Brain microvascular endothelial cell (primary cell): ENCODE measurements at regions not wholly inside any gene's neighbourhood (a gene's known extent, or its start where the extent isn't known, plus 50 kb on each side); places are given as distances from the start of the nearest gene placed in this dataset.

Experiments
- DNase-seq: peaks from one replicate; pipeline ENCODE4 v3.0.0-alpha.2; 2020
- H3K27ac ChIP-seq: fragments of 250-450 bp; sonication (Bioruptor Pico); 2 replicates; pipeline ENCODE4 v1.5.1; 2020; ENCODE audit warnings: mild to moderate bottlenecking, moderate library complexity
- H3K27me3 ChIP-seq: fragments of 250-450 bp; sonication (Bioruptor Pico); replicated peaks from 2 replicates; pipeline ENCODE4 v1.5.1; 2020; ENCODE audit warnings: mild to moderate bottlenecking
- H3K36me3 ChIP-seq: fragments of 250-450 bp; sonication (Bioruptor Pico); replicated peaks from 2 replicates; pipeline ENCODE4 v1.5.1; 2020; ENCODE audit warnings: mild to moderate bottlenecking
- H3K4me3 ChIP-seq: 2 replicates; pipeline ENCODE4 v1.5.1; 2011; ENCODE audit warnings: low read depth, mild to moderate bottlenecking, control low read depth, low read length, moderate library complexity
- in situ Hi-C: cut with HindIII; loops from 2 replicates; pipeline ENCODE4 v1.10.0; 2017; ENCODE audit warnings: low sequenced_read_pairs, low pct_ligation_motif_present
- TF ChIP-seq, protein P1 (sequence below): IDR thresholded peaks from 2 replicates; pipeline ENCODE4 v1.5.1; 2011; ENCODE audit warnings: low read depth, mild to moderate bottlenecking, moderate library complexity, low read length, control low read depth, inconsistent platforms; ENCODE audit errors: missing control alignments

DNA sequence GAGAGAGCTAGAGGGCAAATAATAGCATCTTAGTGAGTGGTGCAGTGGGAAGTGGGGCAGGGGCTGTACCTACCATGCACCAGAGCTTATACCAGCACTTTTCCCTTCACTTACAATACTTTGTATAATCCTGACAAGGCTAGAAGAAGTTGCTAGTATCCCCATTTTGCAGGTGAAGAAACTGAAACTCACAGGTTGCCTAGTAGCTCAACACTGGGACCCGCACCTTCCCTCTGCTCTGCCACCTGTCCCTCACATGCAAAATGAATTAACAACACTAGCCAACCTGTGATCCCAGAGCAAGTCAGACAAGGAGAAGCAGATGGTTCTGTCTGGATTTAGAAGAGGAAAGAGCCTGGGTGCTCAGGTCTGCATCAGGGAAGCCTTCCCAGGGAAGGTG is 510.4 kb downstream of the BUD13 start:
- H3K4me3 ChIP-seq, result no peak overlapping the region
- no peak for DNase-seq
- H3K27me3 ChIP-seq, result no peaks in the 10 kb centered on the region
- TF ChIP-seq, protein P1, sequence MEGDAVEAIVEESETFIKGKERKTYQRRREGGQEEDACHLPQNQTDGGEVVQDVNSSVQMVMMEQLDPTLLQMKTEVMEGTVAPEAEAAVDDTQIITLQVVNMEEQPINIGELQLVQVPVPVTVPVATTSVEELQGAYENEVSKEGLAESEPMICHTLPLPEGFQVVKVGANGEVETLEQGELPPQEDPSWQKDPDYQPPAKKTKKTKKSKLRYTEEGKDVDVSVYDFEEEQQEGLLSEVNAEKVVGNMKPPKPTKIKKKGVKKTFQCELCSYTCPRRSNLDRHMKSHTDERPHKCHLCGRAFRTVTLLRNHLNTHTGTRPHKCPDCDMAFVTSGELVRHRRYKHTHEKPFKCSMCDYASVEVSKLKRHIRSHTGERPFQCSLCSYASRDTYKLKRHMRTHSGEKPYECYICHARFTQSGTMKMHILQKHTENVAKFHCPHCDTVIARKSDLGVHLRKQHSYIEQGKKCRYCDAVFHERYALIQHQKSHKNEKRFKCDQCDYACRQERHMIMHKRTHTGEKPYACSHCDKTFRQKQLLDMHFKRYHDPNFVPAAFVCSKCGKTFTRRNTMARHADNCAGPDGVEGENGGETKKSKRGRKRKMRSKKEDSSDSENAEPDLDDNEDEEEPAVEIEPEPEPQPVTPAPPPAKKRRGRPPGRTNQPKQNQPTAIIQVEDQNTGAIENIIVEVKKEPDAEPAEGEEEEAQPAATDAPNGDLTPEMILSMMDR, result no peak
- H3K36me3 ChIP-seq, result no peaks in the 10 kb centered on the region
- in situ Hi-C loops, result no loop called here
- H3K27ac ChIP-seq, result no peak overlapping the region

- DNase-seq, result no peak
- TF ChIP-seq, protein P1, result no peak
- H3K4me3 ChIP-seq, result no peak overlapping the region
- H3K36me3 ChIP-seq, result no peaks in the 10 kb centered on the region
- in situ Hi-C loops, result no loop called here
- no peaks in the 10 kb centered on the region for H3K27me3 ChIP-seq
- no peak overlapping the region for H3K27ac ChIP-seq
Observed at GRCh38 chr11:116261606-116262005, 511.2 kb downstream of the BUD13 start.

DNA sequence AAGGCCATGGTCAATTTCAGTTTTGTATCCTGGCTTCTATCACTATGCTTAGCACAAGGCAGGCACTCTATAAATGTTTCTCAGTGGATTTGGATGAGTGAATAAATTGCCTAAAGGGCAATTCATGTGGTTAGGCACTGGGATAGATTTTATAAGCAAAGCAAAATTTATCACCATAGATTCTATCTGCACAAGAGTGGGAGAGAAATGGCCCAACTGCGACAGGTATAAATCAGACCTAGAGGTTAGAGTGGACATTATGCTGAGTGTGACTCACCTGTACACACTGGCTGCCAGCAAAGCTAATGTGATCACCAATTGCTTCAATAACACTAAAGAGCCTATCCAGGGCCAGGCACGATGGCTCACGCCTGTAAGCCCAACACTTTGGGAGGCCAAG is 514.0 kb downstream of the BUD13 start:
- in situ Hi-C loops, result no loop called here
- Histone ChIP-seq H3K4me3 (no peak overlapping the region), H3K27me3 (no peaks in the 10 kb centered on the region), H3K36me3 (no peaks in the 10 kb centered on the region), H3K27ac (no peak overlapping the region)
- DNase-seq, result no peak
- TF ChIP-seq, protein P1, result no peak

DNA sequence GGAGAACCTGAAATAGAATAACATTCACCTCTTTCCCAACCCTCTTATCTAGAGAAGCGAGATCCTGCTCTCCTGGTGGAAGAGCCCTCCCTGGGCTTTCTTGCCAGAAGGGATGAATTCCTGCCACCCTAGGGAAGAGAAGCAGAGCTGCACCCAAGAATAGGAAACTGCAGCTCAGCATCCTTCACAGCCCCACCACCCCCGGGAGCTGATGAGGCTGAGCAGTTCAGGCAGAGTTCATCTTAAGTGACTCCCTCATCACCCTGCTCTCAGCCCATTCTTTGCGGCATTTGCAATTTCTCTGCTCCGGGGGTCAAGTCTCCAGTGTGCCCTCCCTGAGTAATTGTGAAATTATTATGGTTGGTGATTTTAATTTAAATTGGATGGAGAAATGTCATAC is 514.9 kb downstream of the BUD13 start:
- in situ Hi-C loops, result no loop called here
- DNase-seq, result no peak
- TF ChIP-seq, protein P1, result no peak
- Histone ChIP-seq H3K36me3 (no peaks in the 10 kb centered on the region), H3K27ac (no peak overlapping the region), H3K4me3 (no peak overlapping the region), H3K27me3 (no peaks in the 10 kb centered on the region)

GRCh38 chr11:116257092-116257491 is 515.7 kb downstream of the BUD13 start:
- DNase-seq, result no peak
- in situ Hi-C loops, result no loop called here
- TF ChIP-seq, protein P1, result no peak
- H3K36me3 ChIP-seq, result no peaks in the 10 kb centered on the region
- no peak overlapping the region for H3K4me3 ChIP-seq
- H3K27me3 ChIP-seq, result no peaks in the 10 kb centered on the region
- no peak overlapping the region for H3K27ac ChIP-seq

DNA sequence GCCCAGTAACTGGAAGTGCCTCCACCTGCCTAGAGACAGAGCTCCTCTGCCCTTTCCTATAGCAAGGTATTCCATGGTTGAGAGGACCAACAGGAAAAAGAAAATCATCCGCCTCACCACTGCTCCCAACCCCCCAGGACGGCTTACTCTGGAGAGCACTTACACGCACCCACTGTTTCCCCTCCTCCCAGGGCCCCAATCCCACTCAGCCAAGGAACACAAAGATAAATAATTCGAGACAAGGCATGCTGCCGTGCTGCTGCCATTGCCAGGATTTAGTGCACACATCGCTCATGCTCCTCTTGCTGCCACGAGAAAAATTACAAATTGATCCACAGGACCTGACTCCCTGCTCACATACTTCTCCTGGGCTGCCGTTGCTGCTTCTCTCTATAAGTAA is 516.6 kb downstream of the BUD13 start:
- Histone ChIP-seq H3K27me3 (no peaks in the 10 kb centered on the region), H3K4me3 (no peak overlapping the region), H3K36me3 (no peaks in the 10 kb centered on the region), H3K27ac (no peak overlapping the region)
- no peak for DNase-seq
- TF ChIP-seq, protein P1, result no peak
- in situ Hi-C loops, result no loop called here
